Epithelial cell of proximal tubule (primary cell): ENCODE measurements at regions not wholly inside any gene's neighbourhood (a gene's known extent, or its start where the extent isn't known, plus 50 kb on each side); places are given as distances from the start of the nearest gene placed in this dataset.

Experiments
- DNase-seq: peaks from one replicate; pipeline ENCODE4 v3.0.0-alpha.2; 2011; ENCODE audit warnings: low read depth
- H3K4me3 ChIP-seq: 2 replicates; pipeline ENCODE4 v1.5.1; 2011; ENCODE audit warnings: low read depth, mild to moderate bottlenecking, low read length
- TF ChIP-seq, protein P1 (sequence below): conservative IDR thresholded peaks from 2 replicates; pipeline ENCODE4 v1.5.1; 2012; ENCODE audit warnings: low read depth, mild to moderate bottlenecking, low read length

DNA sequence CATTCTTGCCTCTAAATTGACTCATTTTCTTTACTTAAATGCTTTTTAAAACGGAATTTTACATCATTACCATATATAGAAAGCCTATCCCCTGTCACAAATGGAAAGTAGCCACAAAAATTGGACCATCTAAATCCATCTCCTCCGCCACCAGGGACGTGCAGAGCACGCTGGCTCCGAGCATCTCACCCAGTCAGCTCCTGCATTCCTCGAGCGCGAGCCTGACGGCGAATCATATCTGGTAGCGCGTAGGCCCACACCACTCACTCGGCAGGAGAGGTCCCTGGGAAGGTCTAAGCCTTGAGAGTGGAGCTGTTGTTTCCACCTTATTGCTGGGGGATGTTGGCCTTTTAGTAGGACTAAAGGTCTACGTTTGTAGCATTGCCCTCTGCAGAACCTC is 152.4 kb downstream of the TRIM29 start:
- TF ChIP-seq, protein P1, sequence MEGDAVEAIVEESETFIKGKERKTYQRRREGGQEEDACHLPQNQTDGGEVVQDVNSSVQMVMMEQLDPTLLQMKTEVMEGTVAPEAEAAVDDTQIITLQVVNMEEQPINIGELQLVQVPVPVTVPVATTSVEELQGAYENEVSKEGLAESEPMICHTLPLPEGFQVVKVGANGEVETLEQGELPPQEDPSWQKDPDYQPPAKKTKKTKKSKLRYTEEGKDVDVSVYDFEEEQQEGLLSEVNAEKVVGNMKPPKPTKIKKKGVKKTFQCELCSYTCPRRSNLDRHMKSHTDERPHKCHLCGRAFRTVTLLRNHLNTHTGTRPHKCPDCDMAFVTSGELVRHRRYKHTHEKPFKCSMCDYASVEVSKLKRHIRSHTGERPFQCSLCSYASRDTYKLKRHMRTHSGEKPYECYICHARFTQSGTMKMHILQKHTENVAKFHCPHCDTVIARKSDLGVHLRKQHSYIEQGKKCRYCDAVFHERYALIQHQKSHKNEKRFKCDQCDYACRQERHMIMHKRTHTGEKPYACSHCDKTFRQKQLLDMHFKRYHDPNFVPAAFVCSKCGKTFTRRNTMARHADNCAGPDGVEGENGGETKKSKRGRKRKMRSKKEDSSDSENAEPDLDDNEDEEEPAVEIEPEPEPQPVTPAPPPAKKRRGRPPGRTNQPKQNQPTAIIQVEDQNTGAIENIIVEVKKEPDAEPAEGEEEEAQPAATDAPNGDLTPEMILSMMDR: no peak
- no peak for DNase-seq
- no peak overlapping the region for H3K4me3 ChIP-seq

GRCh38 chr11:119983816-119984215 is 154.1 kb downstream of the TRIM29 start:
- DNase-seq: no peak
- H3K4me3 ChIP-seq: no peak overlapping the region
- TF ChIP-seq, protein P1: no peak

GRCh38 chr11:119983240-119983732 is 154.6 kb downstream of the TRIM29 start:
- TF ChIP-seq, protein P1: no peak
- no peak for DNase-seq
- no peak overlapping the region for H3K4me3 ChIP-seq

DNA sequence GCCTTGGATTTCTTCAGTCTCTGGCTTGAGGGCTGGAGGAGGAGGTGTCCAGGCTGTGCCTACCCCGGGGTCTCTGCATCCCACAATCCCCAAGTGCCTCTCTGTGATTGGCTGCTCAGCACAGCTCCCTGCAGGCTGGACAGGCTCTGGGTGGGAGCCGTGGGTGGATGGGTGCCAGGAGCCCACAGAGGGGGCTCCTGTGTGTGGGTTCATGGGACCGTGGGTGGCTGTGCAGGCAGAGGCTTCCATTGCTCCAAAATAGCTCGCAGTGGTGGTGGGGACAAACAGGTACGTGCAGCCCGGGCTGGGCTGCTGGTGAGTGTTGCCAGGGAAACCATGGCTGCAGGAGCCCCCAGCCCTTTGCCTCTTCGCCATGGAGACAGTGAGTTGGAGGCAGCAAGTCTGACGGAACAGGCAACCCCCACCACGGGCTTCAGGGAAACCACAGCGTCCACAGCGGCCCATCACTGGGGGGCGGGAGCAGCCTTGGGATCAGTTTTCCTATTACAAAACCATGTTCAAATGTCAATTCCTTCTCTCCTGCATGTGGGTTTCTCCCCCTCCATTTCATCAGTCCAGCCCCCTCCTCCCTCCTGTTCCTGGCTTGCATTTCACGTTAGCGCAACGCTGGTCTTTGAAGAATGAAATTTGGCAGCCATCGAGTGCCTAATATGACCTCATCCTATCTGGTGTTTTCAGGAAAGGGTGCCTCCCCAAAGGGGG is 155.2 kb downstream of the TRIM29 start:
- no peak overlapping the region for H3K4me3 ChIP-seq
- TF ChIP-seq, protein P1: no peak
- DNase-seq: no peak

- no peak overlapping the region for H3K4me3 ChIP-seq
- DNase-seq: no peak
- TF ChIP-seq, protein P1: no peak
Observed at GRCh38 chr11:119980431-119980830, 157.5 kb downstream of the TRIM29 start.

DNA sequence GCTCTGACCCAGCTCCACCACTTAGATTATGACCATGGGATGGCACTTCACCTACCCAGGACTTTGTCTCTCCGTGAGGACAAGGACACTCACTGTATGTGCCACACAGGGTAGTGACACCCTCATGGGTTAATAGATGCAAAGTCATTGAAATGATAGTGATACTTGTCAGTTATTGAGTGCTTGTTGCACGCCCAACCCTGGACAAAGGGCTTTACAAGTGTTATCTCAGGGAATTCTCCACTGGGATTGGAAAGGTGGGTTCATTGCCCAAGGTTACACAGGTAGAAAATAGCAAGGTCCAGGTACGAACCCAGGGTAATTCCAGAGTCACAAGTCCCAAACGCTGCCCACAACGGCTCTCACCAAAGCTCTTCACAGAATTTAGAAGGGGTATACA is 158.2 kb downstream of the TRIM29 start:
- TF ChIP-seq, protein P1: no peak
- DNase-seq: no peak
- H3K4me3 ChIP-seq: no peak overlapping the region

GRCh38 chr11:119978696-119979095 is 159.2 kb downstream of the TRIM29 start:
- TF ChIP-seq, protein P1: no peak
- no peak for DNase-seq
- no peak overlapping the region for H3K4me3 ChIP-seq
